HG03342 (cell line): ENCODE measurements at regions not wholly inside any gene's neighbourhood (a gene's known extent, or its start where the extent isn't known, plus 50 kb on each side); places are given as distances from the start of the nearest gene placed in this dataset.

Experiments
- ATAC-seq: cut with Tn5 transposase; IDR thresholded peaks from one replicate; pipeline ENCODE4 v1.9.1; 2021; ENCODE audit warnings: mild to moderate bottlenecking, moderate library complexity; ENCODE audit not compliant: unreplicated experiment

DNA sequence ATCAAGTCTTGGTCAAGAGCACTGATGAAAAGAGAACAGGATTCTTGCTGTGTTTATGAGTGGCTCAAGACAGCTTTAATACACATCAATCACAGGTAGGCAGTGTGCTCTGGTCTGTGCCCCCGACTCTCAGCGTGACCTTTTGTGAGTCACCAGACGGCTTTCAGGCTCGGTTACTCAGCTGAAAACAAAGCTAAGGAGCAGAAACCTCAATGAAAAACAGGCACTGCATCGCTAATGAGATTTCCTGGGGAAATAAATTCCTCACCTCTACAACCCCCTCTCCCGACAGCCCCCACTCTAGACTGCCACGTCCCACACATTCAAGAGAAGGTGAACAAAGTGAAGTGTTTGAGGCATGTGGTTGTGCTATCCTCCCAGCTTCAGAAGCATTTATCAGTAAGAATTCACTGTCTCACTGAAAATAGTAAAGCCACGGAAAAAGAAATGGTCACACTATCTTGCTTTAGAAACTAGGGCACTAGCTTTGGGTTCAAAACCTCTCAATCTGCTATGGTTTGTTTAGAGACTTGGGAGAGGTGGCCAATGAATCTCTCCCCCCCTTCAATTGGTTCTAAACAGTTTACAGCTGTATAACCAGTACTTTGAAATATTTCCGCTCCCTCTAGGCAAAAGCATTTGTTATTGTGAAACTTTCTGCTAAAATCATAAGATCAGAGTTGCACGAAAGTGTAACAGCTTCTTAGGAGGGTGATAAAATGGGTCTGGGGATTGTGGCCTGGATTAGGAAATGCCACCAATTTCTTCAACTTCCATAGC, 199.5 kb upstream of the PMFBP1 start:
- no peak for ATAC-seq

DNA sequence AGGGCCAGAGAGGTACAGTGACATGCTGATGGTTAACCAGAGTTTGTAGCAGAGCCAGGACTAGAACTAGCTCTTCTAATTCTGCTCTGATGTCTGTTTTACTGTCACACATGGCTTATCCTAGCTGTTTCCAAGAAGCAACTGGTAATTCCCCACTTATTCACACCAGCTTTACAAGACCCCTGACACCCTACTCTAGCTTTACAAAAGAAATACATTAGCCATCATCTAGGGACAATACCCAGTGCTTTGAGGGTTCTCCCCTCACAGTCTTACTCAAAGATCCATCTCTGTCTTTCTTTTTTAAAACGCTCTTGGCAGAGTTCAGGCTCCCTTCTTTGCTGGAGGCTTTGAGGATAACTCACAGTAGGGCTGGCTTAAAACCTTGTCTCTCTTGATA, 197.3 kb upstream of the PMFBP1 start:
- no peak for ATAC-seq

DNA sequence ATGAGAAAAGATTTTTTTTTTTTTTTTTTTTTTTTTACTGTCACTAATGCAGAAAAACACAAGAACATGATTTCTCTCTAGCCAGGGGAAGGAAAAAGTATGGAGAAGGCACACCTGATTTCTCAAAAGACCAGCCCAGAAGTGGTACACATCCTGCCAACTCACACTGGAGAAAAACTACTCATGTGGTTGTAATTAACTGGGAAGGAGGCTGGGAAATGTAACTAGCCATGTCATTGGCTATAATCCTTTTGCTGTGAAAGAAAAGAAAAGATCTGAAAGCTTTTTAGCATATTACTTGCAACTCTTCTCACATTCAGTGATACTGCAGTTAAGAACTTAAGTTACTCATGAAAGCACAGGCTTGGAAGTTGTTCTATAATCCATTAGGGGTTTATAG, 195.9 kb upstream of the PMFBP1 start:
- ATAC-seq = no peak

DNA sequence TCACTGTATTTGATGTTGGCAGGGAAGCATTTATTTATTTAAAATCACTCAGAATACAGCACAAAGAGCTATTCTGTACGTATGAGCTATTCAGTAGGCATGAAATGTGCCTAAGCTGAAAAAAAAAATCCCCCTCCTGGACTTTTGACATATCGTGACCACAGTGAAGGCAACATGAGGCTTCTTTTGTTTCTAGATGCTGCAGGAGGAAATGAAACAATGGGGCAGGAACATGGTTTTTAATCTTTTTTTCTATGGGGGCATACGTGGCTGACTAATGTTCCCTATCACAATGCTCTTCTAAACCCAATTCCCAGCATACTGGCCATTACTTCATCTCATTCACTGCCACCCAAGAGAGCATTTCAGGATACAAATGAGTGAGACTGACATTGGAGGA, 191.0 kb upstream of the PMFBP1 start:
- ATAC-seq = no peak

DNA sequence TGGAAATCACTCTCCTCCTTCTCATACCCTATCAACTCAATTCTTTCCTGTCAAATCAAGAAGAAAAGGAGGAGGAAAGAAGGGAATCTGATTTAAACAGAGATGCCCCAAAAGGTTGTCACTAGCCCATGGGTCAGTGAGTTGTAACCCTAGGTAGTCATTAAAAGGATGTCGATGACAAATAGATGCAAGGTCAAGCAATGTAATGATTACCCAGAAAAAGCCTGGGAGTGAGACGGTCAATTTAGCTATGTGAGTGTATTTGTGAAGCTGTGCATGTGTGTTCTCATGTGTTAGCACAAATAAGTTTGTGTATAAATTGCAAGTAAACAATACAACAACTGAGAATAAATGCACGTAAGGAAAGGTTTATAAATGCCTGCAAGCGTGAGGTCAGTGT, 190.5 kb upstream of the PMFBP1 start:
- ATAC-seq = no peak

DNA sequence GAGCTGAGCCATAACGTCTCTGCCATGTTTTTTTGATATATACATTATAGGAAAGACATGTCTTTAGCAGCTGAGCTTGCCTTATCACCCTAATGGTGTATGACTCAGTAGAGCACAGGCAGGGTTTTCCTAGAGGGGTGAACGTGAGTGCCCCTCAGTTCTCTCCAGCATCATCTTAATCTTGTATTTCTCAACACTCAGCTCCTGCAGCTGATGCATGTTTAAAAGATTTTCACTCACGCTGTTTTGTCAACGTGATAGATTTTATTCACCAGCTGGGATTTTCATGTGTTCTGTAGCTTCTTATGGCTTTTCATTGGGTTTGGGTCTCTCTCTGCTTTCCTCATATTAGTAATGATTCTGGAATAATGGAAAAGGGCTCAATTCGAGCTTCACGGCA, 186.0 kb upstream of the PMFBP1 start:
- no peak for ATAC-seq

DNA sequence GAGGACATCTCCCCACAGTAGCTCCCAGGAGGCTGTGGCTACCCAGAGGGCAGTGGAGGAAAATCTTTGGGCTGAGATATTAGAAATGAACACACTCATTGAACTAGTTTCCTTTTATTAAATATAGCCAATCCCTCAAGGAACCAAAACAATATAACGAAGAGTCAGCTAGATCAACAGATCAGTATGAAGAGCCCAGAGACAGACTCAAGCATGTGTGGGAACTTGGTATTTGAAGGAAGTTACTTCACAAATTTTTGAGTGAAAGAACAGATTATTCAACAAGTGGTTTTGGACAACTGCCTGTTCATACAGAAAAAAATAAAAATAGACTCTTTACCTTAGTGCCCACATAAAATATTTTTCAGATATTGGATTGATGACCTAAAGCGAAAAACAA, 183.6 kb upstream of the PMFBP1 start:
- ATAC-seq = no peak

DNA sequence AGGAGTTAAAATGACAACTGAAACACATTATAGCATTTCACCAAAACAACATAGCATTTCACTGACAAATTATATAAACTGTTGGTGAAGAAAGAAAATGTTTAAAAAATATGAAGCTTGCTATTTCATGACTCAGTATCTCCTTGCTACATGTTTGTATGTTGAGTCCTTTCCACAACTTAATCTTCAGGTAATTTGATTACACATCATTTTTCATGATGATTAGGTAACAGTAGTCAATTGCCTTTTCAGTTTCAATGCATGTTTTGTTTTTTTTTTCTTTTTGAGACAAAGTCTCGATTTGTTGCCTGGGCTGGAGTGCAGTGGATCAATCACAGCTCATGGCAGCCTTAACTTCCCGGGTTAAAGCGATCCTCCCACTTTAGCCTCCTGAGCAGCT, 177.8 kb upstream of the PMFBP1 start:
- ATAC-seq = no peak

DNA sequence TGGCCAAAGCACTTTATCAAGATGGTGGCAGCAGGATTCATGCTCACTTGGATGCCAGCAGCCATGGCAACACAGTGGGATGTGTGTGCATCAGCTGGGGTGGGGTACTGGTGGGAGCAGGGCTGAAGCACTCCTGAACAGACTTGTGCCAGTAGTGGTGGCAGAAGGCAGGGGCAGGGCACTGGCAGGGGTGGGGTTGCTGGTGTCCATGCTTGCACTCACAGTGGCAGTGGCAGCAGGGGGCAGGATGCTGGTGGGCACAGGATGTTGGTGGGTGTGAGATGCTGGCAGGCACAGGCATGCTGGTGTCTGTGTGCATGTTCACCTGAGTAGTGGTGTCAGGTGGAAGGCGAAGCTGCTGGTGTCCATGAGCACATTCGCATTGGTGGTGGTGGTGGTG, 161.0 kb upstream of the PMFBP1 start:
- ATAC-seq = no peak

DNA sequence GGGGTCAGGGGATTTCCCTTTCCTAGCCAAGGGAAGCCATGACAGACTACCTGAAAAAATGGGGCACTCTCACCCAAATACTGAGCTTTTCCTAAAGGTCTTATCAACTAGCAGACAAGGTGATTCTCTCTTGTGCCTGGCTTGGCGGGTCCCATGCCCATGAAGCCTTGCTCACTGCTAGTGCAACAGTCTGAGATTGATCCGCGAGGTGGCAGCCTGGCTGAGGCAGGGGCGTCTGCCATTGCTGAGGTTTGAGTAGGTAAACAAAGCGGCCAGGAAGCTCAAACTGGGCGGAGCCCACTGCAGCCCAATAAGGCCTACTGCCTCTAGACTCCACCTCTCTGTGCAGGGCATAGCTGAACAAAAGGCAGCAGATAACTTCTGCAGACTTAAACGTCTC, 152.6 kb upstream of the PMFBP1 start:
- no peak for ATAC-seq

DNA sequence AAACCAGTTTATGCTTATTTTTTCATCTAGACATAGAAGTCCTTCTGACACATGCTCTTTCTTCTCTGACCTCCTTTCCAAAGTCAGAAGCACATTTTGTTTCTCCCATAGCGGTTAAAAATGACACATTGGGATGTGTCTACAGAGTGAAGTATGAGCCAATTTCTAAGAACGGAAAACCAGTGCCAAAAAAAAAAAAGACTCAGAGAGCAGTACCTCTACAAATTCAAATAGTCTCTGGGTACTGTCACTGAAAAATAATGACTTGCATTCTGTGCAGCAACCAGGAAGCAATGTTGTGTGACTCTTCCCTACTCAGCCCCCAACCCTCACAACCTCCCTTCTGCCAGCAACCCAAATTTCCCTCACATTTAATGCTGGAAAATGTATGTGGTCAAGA, 145.5 kb upstream of the PMFBP1 start:
- ATAC-seq = no peak

DNA sequence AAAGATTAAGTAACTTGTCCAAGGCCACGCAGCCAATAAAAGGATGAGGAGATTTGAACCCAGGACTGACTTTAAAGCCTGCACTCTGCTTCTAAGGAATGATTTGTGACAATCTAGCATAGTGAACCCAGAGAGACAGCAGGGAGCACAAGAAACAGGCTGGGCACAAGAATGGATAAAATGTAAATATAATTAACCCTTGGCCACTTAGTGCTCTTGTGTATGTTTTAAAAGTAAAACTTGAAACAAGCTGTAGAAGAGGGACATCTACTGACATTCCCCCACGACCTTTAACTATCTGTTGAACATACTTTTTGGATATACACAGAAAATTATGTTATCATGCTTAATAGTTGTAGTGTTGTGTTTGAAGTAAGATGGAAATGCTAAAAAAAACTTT, 141.9 kb upstream of the PMFBP1 start:
- no peak for ATAC-seq

DNA sequence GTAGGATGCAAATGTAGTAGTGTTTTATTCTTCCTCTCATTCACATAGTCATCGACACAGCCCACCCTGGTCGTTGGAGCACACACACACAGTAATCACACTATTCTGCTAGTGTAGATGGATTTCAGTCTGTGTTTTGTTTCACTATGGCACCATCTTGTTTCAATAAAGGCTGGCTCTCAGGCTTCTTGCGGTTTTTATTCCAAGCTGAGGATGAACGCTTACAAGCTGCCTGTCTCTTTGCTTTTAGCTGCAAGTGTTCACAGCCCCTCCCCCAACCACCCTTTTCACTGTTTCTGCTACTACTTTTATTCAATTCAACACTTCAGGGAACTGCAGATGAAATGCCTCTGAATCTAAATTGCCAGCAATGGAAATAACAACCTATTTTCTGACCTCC, 140.9 kb upstream of the PMFBP1 start:
- no peak for ATAC-seq

DNA sequence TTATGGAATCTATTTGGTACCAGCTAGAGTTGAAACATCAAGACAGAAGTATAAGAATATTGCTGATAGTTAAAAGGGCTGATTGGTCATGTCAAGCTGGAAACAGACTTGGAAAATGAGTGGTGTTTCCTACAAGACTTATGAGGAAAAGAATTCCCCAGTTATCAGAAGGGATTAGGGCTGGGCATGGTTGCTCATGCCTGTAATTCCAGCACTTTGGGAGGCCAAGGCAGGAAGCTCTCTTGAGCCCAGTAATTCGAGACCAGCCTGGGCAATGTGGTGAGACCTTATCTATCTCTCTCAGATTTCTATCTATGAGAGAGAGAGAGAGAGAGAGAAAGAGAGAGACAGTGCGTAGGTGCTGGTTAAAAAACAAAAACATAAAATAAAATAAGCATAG, 139.5 kb upstream of the PMFBP1 start:
- ATAC-seq = no peak

DNA sequence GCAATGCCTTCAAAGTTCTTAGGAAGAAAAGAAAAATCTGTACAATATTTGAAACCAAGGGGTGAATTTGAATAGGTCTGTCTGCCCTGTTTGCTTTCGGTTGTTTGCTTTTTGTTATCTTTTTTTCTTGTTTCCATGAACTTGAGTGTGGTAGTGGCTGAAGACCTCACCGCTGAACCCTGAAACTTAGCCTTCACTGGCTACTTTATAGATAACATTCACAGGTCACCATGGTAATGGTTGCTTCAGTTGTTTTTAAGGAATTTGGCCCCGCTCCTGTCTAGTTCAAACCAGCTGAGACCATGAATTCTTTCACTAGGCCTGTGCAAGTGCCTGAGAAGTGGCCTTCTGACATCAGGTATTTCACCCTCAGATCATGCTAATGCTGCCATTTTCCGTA, 137.0 kb upstream of the PMFBP1 start:
- no peak for ATAC-seq

DNA sequence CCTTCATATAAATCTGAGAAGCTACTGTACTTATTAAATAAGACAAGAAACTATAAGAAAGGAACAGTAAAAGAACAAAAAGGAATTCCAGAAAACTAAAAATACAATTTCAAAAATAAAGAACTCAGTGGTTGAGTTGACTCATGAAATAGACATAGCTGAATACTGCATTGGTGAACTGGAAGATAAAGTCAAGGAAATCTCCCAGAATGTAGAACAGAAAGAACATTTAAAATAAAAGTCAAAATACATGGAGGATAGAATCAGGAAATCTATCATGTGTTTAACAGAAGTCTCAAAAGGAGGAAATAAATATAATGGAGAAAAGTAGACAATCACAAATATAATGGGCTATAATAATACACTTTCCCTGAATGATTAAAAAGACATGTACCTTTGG, 136.4 kb upstream of the PMFBP1 start:
- ATAC-seq = no peak

DNA sequence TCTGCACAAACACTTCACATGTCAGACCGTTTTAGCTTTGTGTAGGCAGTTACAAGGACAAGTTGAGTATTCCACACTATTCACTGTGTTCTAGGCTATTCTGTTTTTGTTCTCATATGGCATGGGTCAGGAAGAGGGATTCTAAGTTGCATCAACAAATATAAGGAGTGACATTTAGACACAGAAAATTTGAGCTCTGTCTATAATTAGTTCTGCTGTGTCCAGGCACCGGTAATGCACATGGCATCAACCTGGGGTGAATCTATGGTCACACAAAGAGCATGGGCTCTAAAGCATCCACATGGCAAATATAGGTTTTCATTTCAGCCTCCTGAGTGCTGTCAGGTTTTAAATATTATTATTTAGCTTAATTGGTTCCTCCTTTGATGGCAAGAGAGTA, 130.4 kb upstream of the PMFBP1 start:
- no peak for ATAC-seq

DNA sequence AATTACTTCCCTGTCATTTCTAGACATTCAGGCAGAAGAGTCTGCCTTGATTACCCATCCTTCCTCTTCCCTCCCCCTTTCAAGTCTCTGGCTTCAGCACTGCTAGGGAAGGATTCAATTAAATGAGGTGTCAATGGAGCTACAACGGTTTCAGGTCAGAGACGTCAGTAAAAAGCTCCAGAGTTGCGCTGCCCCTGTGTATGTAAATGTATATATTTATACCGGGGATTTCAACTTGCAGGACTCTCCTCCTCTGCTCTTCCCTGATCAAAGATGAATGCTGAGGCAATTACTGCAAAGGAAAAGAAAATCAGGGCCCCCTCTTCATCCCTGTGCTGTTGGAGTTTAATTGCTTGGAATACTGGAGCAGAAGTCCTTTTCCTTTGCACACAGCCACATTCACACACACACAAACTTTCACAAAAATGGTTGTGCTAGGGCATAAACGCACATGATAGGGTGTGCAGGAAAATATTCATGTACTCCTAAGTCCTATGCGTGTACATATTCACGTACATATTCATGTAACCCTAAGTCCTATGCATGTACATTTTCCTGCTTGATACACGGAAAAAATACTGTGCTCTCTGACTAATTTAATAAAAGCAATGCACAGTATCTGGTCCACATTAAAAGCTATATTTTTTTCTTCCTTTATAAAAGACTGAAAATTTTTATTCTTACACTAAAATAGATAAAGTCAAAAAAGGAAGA, 129.7 kb upstream of the PMFBP1 start:
- no peak for ATAC-seq

DNA sequence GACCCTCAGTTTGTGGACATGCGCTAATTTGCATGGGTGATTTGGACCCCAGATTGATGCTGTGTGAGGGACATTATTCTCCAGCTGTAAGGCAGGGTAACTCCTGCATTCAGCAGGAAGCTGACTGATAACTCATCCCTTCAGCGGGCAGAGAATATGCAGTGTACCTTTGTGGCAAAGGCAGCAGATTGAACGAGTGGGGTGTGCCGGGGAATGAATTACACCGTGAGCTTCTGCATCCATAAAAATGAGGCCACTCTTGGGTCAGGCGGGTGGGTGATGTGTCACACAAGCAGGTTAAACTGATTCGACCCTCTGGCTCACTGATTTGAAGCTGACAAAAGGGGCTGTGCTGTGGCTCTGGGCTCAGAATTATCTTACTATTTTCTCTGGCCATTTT, 128.9 kb upstream of the PMFBP1 start:
- no peak for ATAC-seq

DNA sequence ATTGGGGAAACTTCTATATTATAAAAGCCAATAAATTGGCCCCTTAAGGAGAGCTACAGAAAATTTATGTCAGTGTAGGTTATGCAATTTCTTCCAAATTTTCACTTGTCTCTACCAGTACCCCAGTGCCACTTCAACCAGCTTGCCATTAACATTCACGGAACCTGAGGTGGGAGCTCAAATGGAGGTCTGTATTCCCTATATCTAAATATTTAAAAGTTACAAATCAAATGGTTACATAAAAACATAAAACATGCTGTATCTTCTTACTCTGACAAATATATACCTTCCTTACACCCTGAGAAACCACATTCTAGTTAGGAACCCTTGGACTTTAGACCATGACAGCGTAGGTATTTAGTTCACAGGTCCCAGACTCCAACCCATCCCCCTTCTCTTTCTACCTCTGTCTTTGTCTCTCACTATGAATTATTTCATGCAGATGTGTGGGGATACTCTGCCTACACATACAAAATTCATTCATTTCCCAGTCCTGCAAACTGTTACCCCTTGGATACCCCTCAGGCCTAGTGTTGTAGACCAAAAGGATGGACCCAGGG, 127.8 kb upstream of the PMFBP1 start:
- no peak for ATAC-seq

DNA sequence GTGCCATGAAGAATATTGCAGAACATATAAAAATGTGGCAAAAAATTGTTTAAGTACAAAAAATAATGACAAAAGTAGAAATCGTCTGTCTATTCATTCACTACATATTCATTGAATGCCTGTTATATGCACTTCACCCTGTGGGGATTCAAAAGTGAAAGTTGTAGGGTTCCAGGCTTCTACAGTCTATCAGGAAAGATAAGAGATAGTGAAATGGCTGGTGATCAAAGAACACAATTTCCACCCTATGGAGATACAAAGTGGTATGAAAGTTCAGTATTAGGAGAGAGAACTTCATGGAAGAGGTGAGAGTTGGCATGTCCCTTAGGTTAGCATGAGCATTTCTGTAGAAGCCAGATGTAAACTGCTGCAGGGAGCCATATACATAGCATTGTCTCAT, 127.0 kb upstream of the PMFBP1 start:
- no peak for ATAC-seq

DNA sequence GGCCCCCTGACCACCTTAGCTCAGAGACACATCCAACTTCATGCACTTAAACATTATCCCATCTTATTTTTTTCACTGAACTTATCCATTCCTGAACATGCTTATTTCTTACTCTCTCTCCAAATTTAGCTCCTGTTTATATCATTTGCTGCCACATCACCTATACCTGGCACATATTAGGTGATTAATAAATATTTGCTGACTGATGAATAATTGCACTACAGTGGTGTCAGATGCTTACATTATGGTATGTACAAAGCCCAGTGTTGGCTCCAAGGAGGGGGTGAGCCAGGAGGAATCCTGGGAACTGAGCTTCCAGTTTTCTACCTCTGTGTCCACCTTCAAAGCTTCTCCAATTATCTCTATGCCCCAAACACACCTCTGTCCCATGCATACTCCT, 124.0 kb upstream of the PMFBP1 start:
- no peak for ATAC-seq
